ENCODE measurements at regions not wholly inside any gene's neighbourhood (a gene's known extent, or its start where the extent isn't known, plus 50 kb on each side); places are given as distances from the start of the nearest gene placed in this dataset.
"Not testable (repeated sequence)": the region's sequence is repeated elsewhere in the genome, so short reads cannot be mapped to it uniquely, and the experiment has no call there.

DNA sequence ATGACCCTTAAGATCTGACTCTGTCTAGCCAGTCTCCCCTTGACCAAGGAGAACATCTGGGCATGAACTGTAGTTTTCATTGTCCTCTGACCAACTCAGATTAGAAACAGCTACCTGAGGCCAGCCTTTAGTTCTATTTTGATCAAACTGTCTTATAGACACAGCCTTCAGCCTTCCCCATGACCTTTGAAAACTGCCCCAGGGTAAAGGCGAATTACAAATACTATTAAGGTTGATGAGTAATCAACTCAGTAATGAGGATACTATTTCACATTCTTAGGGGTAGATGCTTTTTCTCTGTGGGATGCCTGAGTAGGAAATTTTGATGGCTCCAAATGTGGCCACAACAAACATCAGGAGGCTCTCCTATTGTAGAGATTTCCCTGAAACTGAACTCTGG lies 125.8 kb upstream of the ERV3-1 start:
- TF ChIP-seq, protein P1, sequence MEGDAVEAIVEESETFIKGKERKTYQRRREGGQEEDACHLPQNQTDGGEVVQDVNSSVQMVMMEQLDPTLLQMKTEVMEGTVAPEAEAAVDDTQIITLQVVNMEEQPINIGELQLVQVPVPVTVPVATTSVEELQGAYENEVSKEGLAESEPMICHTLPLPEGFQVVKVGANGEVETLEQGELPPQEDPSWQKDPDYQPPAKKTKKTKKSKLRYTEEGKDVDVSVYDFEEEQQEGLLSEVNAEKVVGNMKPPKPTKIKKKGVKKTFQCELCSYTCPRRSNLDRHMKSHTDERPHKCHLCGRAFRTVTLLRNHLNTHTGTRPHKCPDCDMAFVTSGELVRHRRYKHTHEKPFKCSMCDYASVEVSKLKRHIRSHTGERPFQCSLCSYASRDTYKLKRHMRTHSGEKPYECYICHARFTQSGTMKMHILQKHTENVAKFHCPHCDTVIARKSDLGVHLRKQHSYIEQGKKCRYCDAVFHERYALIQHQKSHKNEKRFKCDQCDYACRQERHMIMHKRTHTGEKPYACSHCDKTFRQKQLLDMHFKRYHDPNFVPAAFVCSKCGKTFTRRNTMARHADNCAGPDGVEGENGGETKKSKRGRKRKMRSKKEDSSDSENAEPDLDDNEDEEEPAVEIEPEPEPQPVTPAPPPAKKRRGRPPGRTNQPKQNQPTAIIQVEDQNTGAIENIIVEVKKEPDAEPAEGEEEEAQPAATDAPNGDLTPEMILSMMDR (IDR thresholded peaks at IDR 0.05; ENCODE audit: insufficient read depth, low read depth, low read length): not testable (repeated sequence)
- TF ChIP-seq EZH2 (IDR thresholded peaks at IDR 0.05; ENCODE audit: insufficient read depth, low read length): not testable (repeated sequence)
